Lower leg skin (tissue), 4 donors: ENCODE measurements at regions not wholly inside any gene's neighbourhood (a gene's known extent, or its start where the extent isn't known, plus 50 kb on each side); places are given as distances from the start of the nearest gene placed in this dataset.

Experiments
- DNase-seq, 2 donors: peaks; one replicate each; pipeline ENCODE4 v3.0.0-alpha.2; 2019; ENCODE audit warnings: low spot score in 2 of 2
- H3K4me3 ChIP-seq: fragments of 200-600 bp; sonication (generic); 2 replicates; pipeline ENCODE4 v1.5.1; 2017; ENCODE audit warnings: mild to moderate bottlenecking, low read depth; ENCODE audit not compliant: poor library complexity, severe bottlenecking
- CTCF ChIP-seq, 3 donors: fragments of 450-650 bp; IDR thresholded peaks; one replicate each; pipeline ENCODE4 v1.5.1; 2016; ENCODE audit warnings: antibody characterized with exemption in 3 of 3, mild to moderate bottlenecking in 3 of 3, moderate library complexity in 2 of 3
- POLR2A ChIP-seq, 2 donors: fragments of 450-650 bp; IDR thresholded peaks; one replicate each; pipeline ENCODE4 v1.6.1; 2016 to 2017; ENCODE audit warnings: antibody characterized with exemption in 2 of 2, mild to moderate bottlenecking in 1 of 2, moderate library complexity in 1 of 2
- WGBS, 2 donors: methylation state at CpG; one replicate each; pipeline ENCODE4 v1.1.5; 2018; 5-methylcytosine and 5-hydroxymethylcytosine counted together
- intact Hi-C: fragments of 100-400 bp; cut with DNase I; formaldehyde crosslinking; loops from one replicate; pipeline ENCODE4 v1.15.0; 2023; ENCODE audit warnings: low total_unique reads

DNA sequence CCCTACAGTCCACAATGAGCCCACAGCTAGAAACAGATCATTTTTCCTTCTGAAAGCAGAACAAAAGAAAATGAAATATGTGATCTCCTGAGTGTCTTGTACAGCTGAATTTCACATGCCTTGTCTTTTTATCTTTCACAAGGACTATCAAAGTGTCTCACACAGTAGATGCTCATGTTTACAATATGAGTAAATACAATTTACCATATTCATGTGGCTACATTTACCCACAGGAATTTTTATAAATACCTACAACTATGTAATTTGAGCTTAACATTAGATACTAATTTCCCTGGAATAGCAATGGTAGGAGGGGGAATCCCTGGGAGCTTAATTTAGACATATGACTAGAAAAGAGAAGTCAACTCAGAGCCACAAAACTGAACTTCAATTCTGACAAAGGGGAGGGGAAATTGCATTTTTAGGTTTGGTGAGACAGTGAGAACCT is 186.2 kb downstream of the MACC1 start:
- no peak for DNase-seq
- TF ChIP-seq CTCF (IDR thresholded peaks at IDR 0.05) = no peak
- TF ChIP-seq POLR2A (IDR thresholded peaks at IDR 0.05) = no peak
- H3K4me3 ChIP-seq = no peak overlapping the region
- intact Hi-C loops = no loop called here

DNA sequence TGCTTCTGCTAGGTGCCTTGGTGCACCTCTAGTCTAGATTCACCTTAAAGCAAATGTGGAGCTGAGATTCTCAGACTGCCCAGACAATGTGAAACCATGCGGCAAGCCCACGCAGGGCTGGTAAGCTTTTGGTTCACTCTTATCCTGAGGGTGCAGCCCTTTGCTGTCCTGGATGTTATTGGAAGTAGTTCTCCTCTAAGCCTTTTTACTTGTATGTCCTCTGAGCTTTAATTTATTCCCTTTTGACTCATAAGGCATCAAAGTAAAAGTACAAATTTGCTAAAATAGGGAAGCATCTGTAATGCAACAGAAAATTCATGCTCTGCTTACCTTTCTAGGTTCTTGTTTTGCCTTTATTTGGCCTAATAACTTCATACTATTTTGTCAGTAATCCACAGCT is 186.8 kb downstream of the MACC1 start:
- WGBS, 2 donors = 63 to 74% methylated on average over 2 of the region's 2 CpGs
- intact Hi-C loops = no loop called here
- H3K4me3 ChIP-seq = no peak overlapping the region
- no peak for DNase-seq
- TF ChIP-seq POLR2A (IDR thresholded peaks at IDR 0.05) = no peak
- TF ChIP-seq CTCF (IDR thresholded peaks at IDR 0.05) = no peak

GRCh38 chr7:20026762-20027161 is 190.4 kb downstream of the MACC1 start:
- H3K4me3 ChIP-seq = no peak overlapping the region
- 86 to 89% methylated on average over 4 of the region's 4 CpGs for WGBS, 2 donors
- no peak for DNase-seq
- intact Hi-C loops = no loop called here
- TF ChIP-seq CTCF (IDR thresholded peaks at IDR 0.05) (no peak), POLR2A (IDR thresholded peaks at IDR 0.05) (no peak)

DNA sequence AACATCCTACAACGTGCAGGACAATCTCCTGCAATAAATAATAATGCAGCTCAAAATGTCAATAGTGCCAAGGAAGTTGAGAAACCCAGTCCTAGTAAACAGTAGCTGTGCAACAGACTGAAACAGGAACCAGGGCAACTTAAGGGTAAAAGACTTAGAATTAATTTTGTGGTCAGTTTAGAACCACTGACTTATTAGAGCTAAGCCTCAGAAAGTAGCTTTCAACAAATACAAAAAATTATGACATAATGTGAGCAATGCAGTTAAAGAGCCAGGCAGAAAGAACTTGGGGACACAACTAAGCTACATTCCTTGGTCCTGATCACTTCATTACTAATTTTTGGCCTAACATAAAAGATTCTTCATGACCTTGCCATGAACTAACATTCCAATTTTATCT is 195.4 kb downstream of the MACC1 start:
- TF ChIP-seq CTCF (IDR thresholded peaks at IDR 0.05) = no peak
- TF ChIP-seq POLR2A (IDR thresholded peaks at IDR 0.05) = no peak
- DNase-seq = no peak
- H3K4me3 ChIP-seq = no peak overlapping the region
- intact Hi-C loops = no loop called here
- WGBS, 2 donors = 9 to 19% methylated on average over 1 of the region's 1 CpG

DNA sequence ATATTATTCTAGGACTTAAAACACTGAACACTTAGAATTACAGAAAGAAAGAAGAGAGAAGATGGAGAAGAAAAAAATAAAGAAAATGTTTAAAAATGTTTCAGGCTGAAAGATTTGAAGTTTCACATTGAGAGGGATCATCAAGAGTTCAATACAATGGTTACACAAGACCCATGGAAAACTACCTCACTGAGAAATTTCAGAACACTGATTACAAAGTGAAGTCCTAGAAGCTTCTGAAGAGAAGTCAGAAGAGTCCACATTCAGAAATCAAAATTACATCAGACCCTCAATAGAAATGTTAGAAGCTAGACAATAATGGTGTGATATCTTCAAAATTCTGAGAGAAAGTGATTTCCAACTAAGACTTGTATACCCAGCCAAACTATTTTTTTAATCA is 196.1 kb downstream of the MACC1 start:
- no peak for DNase-seq
- intact Hi-C loops = no loop called here
- no peak for TF ChIP-seq POLR2A (IDR thresholded peaks at IDR 0.05)
- no peak for TF ChIP-seq CTCF (IDR thresholded peaks at IDR 0.05)
- H3K4me3 ChIP-seq = no peak overlapping the region

DNA sequence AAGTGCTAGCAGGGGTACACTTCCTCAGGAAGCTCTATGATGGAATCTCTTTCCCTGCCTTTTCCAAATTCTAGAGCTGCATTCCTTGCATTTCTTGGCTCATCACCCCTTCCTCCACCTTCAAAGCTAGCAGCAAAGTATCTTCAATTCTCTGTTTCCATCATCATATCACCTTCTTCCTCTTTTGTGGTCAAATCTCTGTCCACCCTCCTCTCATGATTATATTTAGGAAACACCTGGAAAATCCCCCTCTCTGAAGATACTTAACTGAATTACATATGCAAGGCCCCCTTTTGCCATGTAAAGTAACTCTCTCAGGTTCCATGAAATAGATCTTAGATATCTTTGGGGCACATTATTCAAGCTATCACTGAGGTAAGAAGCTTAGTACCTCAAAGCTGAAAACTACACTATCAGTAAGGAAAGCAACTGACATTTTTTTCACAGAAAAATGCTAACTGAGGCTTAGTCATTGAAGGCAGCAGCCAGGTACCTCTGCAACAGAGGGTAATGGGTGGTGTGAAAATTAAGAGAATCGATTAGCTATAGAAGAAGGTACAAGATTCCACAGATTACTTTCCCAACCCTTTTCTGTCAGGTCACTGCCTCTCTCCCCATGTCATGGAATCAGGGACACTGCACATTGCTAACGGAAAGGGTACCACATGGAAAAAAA is 197.3 kb downstream of the MACC1 start:
- no peak for TF ChIP-seq POLR2A (IDR thresholded peaks at IDR 0.05)
- no peak for TF ChIP-seq CTCF (IDR thresholded peaks at IDR 0.05)
- no peak for DNase-seq
- intact Hi-C loops = no loop called here
- WGBS, 2 donors = 89 to 91% methylated on average over 2 of the region's 2 CpGs
- no peak overlapping the region for H3K4me3 ChIP-seq
